Stimulated activated CD8-positive, alpha-beta memory T cell treated with anti-CD3 and anti-CD28 coated beads, Interleukin-4, amount 100 ng/mL, for 24 hours (primary cell): ENCODE measurements at regions not wholly inside any gene's neighbourhood (a gene's known extent, or its start where the extent isn't known, plus 50 kb on each side); places are given as distances from the start of the nearest gene placed in this dataset.

Experiments
- DNase-seq: peaks from one replicate; pipeline ENCODE4 v3.0.0-alpha.2; 2020; ENCODE audit warnings: low read depth

DNA sequence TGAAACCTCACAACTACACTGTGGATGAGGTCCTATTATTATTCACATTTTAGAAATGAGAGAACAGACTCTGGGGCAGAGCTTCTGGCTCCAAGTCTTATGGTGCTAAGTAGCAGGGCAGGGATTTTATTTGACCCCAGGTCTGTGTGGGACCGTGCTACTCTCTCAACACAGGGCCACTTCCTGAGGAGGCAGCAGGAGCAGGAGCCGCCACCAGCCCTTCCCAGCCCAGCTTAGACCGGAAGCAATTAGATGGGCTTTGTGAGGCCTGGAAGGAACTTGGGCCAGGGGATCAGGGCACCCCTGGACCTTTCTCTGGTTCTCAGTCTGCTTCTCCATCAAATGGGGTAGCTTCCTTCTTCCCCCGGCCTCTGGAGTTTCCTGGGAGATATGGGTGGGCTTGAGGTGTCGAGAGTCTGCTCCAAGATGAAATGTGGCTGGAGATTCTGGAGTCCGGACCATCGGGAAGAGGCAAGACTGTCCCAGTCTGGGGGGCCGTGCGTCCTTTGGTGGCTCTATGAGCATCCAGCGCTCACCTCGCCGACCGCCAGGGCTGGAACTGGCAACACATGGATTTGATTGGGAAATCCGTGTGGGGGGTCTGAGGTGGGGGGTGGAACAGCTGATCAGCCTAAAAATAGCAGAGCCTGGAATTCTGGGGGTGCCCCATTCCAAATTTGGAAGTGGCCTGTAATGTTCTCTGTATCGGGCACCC, 136.8 kb downstream of the FOXD2 start:
- no peak for DNase-seq

DNA sequence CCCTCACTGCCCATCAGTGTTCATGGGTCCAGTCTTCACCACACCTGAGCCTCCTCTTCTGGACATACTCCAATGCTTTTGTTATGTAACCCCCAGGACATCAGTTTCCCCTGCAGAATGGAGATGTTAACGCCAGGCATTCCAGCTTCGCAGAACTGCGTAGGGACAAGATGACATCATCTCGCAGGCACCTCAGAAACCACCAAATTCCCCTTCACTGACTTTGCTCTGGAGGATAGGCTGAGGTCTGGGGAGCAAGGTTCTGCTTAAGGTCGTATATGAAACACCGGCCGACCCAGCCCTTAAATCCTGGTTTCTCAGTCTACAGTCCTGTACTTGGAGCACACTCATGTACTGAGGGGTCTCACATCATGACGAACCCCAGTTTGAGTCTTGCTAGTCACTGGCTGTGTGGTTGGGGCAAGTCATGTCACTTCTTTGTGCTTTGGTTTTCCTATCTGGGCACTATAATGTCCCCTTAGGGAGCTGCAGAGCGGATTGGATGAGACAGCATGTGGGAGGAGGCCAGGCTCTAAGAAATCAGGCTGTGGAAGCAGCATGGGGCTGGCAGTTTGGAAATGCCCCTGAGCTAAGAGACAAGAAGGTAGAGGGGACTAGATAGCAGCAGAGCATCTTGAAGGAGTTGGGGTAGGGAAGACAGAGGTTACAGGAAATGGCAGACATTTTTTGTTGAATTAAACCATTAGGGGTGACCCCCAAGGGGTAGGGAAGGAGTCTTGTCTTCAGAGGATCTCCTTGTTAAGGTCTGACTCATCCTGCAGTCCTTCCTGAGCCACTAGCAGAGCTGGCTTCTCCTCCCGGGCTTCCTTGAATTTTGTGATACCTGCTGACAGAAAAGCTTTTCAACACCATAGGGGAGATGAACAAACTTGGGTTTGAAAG, 138.3 kb downstream of the FOXD2 start:
- DNase-seq: no peak

DNA sequence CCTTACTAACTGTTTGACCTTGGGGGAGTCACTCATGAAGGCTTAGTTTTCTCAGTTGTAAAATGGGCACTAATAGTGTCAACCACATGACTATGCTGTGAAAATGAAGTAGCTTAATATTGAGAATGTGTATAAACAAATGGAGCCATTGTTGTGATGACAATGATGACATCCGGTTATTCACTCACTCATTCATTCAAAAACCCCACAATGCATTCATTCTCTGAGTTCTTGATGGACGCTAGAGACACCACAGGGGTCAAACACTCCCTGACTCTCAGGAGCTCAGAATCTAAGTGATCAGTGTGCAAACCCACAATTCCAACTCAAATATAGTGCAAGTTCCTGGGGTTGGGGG, 138.9 kb downstream of the FOXD2 start:
- no peak for DNase-seq

DNA sequence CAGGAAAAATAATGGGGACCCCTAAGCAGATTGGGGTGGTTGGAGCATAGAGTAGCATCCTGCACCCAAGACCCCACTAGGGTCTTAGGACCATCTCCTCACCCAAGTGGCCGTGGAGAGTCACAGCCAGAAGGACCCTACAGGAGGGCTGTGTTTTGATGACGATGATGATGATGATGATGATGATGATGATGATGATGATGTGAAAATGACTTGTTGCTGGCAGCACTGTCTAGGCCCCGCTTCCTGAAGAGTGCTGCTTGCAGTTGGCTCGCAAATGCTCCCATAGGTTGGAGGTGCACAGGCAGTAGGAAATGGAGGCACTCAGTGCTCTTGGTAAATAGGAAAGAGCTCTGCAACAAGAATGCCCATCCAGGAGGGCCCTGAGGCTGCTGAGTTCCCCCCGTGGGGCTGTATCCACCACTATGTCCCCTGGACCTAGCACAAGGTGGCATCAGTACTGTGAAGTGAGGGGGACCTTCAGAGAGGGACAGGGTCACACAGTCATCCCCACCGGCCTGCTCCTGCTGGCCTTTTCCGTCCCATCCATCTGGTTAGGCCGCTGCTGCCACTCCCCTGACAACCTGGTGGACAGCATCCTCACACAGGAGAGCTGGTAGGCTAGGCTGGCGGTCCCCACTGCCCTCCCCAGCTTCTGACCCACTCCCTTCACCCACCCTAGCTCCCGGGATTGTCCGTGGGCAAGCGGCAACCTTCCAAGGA, 139.6 kb downstream of the FOXD2 start:
- DNase-seq: no peak

DNA sequence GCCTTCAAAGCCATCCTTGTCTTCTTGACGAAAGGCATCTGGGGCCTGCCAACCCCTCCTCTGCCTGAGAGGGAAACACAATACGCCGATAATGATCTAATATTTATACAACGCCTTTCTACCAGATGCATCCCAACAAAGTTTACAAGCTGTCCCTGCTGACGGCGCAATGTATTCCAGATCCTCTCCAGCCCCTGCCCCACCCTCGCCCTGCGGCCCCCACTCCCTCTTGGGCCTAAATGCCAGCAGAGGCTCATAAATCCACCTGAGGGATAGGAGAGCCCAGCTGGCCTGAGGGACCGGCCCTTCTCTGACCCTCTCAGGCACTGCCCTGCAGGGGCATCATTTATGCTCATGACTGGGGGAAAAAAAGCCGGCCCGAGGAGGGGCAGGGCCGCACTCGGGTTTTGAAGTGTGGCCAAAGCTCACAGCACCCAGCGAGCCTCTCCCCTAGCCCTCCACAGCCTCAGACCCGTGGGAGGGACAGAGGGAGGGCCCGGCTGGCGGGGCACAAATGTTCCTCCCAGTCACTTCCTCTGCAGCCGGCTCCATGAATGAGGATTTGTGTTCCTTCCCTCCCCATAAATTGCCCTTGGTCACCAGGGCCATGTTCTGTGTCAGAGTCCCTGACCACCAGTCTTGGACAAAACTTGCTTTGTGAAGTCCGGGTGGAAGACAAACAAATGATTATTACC, 140.3 kb downstream of the FOXD2 start:
- DNase-seq: no peak

DNA sequence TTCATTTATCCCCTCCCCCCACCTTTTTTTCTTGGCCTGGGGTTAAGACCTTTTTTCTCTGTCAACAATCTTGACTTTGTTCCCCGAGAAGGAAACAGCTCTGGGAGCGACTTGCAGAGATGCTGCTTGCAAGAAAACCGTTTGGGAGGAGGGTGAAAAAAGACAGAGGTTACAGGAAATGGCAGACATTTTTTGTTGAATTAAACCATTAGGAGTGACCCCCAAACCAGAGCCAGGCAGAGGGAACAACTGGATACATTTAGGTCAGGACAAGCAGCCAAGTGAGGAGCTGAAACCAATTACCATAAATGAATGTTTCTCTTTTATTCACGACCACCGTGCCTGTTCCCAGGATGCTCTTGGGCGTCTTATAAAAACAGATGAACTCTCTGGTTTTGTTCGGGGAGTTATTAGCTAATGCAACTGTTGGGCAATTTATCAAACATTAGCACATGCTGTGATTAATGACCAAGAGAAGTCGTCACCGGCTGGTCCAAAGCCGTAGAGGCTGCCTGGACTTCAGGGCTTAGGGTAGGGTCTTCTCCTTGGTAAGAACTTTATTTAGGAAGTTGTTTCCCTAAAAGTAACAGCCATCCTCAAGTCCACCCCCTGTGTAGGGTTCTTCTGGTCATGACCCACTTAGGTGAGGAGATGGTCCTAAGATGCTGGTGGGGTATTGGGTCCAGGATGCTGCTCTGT, 141.0 kb downstream of the FOXD2 start:
- no peak for DNase-seq

DNA sequence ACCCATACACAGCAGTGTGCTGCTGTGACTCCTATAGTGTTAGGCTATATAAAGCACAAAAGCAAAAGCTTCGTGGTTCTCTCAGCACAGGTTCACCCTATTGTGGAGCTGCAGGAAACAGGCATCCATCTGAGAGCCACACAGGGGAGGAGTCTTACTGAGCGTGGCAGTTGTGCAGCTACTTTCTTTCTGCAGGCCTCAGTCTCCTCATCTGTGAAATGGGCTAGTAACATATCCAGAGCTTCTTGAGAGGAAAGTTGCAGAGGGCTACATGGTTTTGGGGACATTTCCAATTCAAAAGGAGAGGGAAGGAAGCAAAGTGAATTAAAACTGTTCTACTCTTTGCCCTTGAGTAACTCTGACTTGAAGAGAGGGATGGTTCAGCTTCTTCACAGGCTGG, 142.0 kb downstream of the FOXD2 start:
- DNase-seq: no peak

DNA sequence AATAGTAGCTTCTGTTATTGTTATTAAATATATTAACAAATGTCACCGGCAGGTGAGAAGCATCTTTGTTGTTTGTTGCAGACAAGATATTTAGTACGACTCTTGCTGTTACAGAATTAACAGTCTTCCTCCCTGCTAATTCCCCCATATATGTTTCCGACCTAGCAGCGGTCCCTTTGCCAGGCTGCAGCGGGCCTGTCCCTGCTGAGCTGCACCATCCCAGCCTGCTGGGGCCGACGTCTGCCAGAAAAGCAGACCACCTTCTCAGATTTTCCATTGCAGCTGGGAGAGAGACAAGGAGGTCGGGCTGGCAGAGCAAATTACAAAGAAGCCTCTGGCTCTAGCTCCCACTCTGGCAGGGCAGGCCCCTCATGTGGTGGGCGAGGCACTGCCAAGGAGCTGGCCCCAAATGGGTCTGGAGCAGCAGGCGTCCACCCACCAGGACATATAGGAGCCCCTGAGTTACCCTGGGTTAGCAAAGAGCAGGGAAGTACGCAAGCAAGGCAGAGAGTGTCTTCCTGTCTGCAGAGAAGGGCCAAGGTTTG, 142.7 kb downstream of the FOXD2 start:
- no peak for DNase-seq

DNA sequence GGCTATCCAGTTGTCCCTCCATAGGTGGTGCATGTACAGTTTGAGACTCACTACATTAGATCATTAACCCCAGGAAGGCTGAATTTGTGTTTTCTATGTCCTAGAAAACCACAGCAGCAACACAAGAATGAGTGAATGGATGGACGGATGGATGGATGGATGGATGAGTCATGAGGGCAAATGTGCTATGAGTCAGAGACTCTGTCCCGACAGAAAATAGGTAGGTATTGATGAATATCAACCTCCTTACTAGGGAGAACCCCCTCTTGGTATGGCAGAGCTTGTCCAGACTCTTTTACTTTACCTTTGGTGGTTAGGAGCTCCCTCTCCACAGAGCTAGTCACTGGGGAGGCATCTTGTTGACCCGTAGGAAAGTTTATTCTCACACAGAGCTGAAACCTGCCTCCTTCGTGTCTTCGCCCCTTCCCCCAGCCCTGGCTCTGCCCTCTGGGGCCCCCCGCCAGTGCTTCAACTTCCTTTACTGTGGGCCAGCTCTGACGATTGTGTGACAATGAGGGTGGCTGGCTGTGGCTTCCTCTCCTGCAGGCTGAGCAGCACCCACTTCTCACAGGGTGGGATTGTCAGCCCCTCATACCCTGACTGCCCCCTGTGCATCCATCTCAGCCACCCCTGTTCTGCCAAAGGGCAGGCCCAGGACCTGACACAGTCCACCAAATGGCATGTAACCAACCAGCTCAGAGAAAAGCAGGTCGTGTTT, 145.2 kb downstream of the FOXD2 start:
- DNase-seq: no peak

DNA sequence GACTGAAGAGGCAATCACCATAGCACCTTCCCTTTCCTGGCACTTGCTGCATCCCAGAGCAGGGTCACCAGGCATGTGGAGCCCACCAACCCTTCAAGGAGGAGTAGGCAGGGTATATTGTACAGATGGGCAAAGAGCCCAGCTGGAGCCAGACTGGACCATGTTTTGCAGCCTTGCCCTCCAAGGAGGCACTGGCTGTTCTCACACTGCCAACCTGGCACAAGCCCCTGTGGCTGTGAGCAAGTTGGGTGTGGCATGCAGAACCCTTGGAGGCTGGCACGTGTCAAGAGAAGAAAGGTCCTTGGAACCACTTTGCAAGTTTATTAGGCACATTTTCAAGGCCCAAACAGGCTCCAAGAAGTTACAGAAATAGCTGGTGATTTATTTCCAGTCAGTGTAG, 146.4 kb downstream of the FOXD2 start:
- DNase-seq: no peak

DNA sequence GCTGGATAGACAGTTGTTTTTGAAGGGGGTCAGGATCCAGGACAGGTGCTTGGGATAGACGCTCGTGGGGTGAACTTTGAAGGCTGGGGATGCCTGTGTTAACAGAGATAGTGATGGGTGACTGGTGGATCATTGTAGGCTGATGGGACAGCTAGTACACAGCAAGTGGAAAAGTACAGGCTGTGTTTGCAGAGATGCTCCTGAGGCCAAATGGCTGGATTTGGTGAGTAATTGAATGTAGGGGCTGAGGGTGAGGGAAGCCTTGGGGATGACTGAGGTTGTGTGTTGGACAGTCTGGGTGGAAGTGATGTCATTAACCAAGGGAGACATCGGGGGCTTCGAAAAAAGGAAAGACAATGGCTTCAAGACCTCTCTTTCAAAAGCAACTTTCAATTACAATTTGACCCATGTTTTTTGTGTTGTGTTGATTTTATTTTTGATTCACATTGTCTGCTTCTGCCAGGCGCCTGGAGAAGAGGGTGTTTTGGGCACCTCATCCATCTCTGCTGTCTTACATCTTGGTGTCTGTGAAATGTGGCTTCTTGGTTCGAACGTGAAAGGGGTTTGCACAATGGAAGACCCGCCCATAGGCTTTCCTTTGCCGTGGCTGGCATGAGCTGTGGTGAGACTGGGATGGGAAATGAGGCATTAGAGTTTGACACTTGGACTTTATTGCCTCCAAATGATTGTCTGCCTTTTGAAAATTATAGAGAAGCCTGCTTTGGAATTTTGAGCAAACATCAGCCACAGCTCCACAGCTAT, 147.5 kb downstream of the FOXD2 start:
- DNase-seq: no peak

DNA sequence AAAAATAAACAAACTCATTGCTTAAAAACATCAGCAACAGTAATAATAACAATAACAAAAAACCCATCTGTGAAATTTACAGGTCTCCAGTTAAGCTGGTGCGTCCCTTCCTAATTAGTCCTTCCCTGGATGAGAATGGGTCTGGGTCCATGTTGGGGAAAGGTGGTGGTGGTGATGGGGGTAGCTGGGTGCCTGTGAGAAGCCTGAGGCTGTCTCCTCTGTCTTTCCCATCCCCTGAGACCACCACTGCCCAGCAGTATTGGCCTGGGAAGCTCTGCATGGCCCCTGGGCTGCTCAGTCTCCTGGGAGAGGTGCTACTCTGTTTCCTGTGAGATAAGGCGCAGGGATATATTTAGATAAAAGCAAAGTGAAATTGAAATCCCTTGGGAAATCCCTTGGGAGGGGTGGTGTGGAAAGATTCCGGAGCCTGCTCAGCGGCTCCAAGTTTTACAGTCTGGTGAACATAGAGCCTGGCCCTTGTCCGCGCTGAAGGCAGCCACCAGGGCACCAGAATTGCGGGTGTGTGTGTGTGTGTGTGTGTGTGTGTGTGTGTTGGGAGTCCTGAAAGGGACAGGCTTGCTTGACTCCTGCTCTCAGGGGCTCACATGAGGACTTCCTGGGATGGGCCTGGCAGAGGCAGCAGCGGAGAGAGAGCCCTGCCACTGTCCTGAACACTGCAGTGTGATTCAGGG, 150.2 kb downstream of the FOXD2 start:
- DNase-seq: no peak

DNA sequence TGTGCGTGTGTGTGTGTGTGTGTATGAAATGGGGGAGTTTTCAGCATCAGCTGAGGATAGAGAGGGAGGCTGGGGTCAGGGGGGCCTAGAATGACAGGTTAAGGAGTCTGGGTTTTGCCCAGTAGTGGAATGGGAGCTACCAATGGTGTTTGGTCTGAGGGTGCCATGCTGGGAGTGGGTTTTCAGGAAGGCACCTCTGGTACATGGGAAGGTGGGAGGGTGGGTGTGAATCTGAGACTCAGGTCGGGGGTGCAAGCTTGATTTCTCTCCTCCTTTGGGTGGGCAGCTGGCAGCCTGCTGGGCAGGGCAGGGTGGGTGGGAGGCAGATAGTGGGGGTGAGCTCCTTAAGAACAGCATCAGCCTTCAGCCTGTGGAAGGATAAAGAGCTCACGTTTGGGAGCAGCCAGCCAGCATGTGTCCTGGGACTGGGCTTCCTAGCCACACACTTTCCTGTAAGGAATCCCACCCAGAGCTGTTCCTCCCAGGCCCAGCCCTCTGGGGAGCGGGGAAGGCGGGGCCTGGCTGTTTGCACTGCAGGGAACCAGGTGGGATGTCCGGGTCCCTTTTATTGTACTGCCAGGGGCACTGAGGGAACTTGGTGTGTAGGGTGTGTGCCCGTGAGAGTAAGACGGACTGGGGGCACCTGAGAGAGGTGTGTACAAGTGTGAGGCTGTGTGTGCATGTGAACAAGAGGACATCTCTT, 152.8 kb downstream of the FOXD2 start:
- DNase-seq: no peak

DNA sequence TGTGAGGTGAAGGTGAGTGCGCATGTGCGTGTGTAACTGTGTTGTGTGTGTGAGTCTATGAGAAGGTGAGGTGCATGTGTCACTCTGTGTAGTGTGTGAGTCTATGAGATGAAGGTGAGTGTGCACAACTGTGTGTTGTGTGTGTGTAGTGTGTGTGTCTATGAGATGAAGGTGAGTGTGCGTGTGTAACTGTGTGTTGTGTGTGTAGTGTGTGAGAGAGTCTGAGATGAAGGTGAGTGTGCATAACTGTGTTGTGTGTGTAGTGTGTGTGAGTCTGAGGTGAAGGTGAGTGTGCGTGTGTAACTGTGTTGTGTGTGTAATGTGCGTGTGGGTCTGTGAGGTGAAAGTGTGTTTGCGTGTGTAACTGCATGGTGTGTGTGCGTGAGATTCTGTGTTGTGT, 154.0 kb downstream of the FOXD2 start:
- no peak for DNase-seq

DNA sequence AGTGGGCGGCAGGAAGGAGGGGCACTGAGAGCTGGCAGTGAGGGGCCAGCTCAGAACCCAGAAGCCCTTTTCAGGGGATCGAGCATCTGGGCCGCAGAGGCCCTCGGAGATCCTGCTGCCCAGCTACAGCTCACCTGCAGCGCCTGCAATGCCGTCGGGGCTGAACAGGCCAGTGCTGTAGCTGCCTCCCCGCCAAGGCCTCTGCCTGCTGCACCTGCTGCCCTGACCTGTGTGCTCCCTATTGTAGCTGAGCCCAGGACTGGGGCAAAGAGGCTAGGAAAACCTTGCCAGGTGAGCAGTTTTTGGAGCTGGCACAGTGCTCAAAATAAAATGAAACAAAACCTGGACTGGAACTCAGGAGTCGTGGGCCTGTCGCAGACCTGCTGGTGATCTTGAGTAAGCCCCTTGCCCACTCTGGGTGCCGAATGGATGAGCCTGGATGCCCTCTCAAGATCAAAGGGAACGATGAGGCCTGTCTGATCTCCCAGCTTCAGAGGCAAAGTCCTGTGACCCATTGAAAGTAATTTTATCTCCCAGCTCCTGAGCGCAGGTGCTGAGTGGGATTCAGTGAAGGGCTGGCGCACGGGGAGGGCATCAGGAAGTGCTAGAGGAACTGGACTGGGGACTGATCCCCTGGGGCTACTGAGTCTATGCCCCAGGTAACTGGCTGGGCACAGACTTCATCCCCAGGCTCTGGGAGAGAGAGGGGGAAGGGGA, 154.6 kb downstream of the FOXD2 start:
- no peak for DNase-seq

DNA sequence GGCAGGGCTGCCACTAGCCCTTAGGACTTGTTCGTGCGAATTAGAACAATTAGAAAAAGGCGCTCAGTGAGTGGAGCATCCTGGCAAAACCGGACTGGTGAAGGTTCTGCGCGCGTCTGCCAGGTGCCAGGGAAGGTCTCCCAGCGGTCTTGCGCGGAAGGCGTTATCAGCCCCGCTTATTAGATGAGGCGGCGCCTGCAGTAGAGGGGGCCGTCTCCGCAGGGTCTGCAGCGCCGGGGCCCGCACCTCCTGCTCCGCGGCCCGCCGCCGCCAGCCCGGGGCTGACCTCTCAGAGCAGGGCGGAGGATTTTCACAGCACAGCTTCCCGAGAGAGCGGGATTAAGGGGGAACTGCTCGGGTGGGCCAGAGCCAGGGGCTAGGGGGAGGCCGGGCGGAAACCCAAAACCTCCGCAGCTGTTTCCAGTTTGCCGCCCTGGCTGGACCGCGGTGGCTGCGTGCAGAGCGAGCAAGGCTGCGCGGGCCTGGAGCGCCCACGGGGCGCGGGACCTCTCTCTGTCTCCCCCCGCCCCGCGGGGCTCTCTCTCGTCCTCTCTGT, 155.2 kb downstream of the FOXD2 start:
- no peak for DNase-seq

DNA sequence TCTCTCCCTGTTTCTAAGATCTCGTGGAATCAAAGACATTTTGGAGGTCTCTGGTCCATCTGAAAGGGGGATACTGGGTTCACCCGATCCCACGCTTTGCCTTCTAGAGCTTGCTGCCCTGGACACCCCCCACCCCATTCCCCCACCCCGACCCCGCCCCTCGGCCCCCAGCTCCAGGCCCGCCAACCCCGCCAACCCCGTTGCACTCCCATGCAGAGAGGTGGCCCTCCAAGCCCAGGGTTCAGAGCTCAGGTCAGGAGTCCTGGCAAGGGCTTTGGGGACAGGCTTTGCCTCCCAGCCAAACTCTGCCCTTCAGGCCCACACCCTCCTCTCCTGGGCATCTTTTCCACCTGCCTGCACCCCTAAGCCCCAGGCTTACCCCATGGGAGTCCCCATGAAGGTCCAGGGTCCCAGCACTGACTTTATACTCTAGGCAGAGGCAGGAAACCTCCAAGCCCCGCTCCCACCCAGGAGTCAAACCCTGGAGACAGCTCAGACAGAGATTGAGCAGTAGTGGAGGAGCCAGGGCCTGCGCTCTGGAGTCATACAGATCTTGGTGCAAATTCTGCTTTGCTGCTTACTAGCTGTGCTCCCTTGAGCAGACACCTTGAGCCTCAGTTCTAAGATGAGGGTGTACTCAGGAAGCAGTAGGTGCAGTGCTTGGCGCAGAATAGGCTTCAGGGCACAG, 155.9 kb downstream of the FOXD2 start:
- no peak for DNase-seq
